H4 (cell line): ENCODE measurements at regions not wholly inside any gene's neighbourhood (a gene's known extent, or its start where the extent isn't known, plus 50 kb on each side); places are given as distances from the start of the nearest gene placed in this dataset.

ENCODE experiments used
- DNase-seq: peaks from one replicate; pipeline ENCODE4 v3.0.0-alpha.2; 2015; ENCODE audit warnings: low spot score

- no peak for DNase-seq
These were observed 594.5 kb downstream of the ARAP2 start for GRCh38 chr4:35649778-35650177.

- DNase-seq = no peak
These were observed 592.1 kb downstream of the ARAP2 start for GRCh38 chr4:35652197-35652596.

DNA sequence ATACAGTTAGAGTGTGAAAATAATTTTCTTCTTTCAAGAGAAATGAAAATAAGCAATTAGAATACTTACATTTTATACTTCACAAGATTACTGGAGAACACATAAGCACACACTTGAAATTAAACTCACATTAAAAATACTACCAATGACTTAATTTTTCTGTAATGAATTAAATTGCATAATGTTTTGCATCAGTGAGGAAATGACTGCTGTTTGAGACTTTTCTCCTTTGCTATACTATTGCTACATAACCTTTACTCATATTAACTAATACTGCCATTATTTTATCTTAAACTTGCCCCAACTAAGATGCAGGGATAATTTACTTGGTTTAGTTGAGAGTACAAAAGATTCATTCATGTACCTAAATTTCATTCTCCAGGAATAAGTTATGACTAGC is 590.9 kb downstream of the ARAP2 start:
- DNase-seq = no peak

- no peak for DNase-seq
These were observed 571.2 kb downstream of the ARAP2 start for GRCh38 chr4:35673137-35673536.

- no peak for DNase-seq
These were observed 559.6 kb downstream of the ARAP2 start for GRCh38 chr4:35684755-35685154.

- DNase-seq = no peak
These were observed 554.4 kb downstream of the ARAP2 start for GRCh38 chr4:35689870-35690269.

- no peak for DNase-seq
These were observed 554.0 kb downstream of the ARAP2 start for GRCh38 chr4:35690271-35690670.

DNA sequence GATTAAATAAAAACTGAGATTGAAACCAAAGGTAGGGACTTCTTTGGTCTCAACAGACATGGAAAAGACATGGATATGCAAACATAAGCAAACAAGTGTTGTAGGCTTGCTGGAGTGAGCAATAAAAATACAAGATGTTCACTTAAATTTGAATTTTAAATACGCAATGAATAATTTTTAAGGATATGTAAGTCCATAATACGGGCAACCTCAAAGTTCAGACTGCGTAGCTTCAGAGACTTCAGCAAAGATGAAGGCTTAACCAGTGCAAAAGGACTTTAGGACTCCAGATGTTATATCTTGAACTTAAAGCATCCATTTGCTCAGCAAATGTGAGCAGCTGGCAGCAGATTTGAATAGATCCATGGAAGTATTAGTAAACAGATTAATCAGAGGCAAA is 549.3 kb downstream of the ARAP2 start:
- DNase-seq = no peak

- DNase-seq = no peak
These were observed 548.9 kb downstream of the ARAP2 start for GRCh38 chr4:35695421-35695820.

DNA sequence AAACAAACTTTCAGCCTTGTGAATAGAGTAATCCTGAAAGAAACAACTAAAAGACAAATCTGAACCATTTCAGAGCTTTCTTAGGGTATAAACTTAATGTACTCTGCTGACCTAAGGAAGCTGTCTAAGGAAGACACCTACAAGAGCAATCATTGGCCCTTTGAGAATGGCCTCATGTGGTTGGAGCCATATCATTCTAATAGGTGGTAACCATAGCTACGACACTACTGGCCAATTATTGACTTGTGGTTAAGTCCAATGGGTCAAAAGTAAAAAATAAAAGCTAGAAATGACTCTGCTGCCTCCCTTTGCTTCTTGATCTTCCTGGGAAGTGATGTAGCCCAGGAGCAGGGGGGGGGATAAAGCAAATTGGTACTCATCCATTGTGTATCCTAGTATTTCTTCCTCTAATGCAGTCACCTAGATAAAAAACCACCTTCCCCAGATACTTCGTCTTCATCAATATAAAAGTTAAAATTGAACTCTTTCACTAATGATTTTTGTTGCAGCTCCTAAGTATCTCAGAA is 547.0 kb downstream of the ARAP2 start:
- no peak for DNase-seq

GRCh38 chr4:35700663-35701062 is 543.7 kb downstream of the ARAP2 start:
- DNase-seq = no peak

GRCh38 chr4:35709080-35709479 is 535.2 kb downstream of the ARAP2 start:
- DNase-seq = no peak

DNA sequence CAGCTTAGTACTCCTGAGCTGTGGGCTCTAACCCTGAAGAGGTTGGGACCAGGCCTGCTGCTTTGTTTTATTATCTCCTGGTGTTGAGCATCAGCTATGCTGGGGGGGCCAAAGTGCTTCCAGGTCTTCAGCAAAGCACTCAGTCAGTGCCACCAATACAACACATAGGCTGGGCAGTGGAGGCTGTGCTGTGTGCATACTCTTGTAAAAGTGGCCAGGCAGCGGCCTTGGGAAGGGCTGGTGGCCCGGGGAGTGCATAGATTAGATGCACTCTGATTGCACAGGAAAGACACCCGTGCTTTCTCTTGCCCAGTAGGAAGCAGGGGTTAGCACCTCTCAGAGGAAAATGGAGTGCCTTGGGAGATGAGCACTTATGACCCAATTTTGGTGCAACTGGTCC is 534.0 kb downstream of the ARAP2 start:
- no peak for DNase-seq

DNA sequence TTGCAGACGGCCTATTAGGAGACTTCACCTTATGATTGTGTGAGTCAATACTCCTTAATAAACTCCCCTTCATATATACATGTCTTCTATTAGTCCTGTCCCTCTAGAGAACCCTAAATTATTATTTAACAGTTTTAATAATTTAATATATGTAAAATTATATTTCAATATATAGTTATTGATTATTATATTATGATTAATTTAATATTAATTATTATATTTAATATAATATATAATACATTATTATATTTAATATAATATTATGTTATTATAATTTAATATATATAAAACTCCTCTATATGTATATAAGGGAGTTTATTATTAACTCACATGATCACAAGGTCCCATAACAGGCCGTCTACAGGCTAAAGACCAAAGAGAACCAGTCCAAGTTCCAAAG is 533.2 kb downstream of the ARAP2 start:
- no peak for DNase-seq

DNA sequence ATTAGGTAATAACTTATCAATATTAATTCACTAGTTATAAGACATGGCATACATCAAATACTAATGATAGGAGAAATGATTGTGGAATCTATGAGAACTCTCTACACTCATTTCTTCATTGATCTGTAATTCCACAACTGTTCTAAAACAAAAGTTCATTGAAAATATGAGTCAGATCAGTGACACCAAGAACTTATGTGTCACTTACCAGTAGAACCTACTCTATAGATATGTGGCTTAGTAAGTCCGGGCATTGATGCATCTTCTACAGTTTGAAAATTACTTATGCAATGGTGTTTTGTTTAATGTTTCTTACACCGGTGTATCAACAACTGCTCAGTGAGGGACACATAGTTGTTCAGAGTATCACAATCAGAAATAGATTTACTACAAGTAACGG is 520.3 kb downstream of the ARAP2 start:
- DNase-seq = no peak

- no peak for DNase-seq
These were observed 519.2 kb downstream of the ARAP2 start for GRCh38 chr4:35725131-35725530.

- no peak for DNase-seq
These were observed 513.9 kb downstream of the ARAP2 start for GRCh38 chr4:35730414-35730813.

DNA sequence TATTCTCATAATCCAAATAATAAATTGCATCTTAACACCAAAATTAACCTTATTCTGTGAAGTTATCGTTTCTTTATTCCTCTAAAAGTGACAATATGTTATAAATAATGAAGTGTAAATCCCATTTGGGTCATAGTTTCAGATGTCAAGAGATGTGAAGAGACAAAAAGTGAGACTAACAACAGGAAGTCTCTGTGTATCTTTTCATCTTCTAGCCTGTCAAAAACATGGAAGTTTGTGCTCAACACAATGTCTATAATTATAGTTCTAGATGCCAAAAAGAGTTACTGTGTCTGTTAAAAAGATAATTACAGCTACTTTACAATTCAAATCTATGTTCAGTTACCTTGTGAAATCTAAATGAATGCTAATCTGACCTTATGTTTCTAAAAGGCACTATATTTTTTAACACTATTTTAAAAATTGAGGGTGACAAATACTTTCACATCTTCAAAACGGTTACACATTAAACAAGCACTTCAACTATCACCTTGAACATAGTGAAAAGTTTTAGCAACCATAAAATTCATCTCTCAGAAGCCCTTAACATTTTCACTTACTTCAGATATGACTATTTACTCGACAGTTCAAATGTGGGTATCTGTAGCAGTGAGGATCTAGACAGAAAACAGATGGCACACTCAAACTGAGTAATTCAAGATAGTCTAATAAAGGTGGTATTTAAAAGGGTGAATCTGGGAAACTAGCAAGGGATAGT is 509.8 kb downstream of the ARAP2 start:
- DNase-seq = no peak

DNA sequence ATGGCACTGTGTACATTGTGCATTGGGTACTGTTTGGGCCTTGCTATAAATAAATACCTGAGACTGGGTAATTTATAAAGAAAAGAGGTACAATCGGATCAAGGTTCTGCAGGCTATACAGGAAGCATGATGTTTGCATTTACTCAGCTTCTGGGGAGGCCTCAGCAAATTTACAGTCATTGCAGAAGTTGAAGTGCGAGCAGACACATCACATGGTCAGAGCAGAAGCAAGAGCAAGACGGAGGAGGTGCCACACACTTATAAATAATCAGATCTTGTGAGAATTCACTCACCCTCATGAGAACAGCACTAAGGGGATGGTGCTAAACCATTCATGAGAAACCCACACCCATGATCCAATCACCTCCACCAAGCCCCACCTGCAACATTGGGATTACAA is 505.0 kb downstream of the ARAP2 start:
- DNase-seq = no peak

GRCh38 chr4:35754047-35754446 is 490.3 kb downstream of the ARAP2 start:
- DNase-seq = no peak

- DNase-seq = no peak
These were observed 486.5 kb downstream of the ARAP2 start for GRCh38 chr4:35757836-35758235.

GRCh38 chr4:35760807-35761206 is 483.5 kb downstream of the ARAP2 start:
- DNase-seq = no peak

DNA sequence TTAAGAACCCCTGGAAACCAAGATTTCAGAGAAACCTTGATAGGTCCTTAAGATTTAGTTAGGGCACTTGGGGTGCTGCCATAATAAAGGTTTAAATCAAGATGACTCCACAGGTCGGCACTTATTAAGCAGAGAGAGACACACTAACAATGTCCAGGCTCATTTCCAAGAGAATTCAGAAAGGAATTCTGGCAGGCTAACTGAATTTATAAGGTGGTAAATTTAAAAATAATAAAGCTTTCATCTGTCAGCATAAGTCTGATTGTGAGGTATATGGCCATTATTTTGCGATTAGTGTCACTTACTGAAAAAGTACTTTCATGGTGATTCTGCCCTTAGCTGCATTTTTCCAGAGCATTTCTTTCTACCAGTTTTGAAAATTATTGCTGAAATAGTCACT is 472.7 kb downstream of the ARAP2 start:
- DNase-seq = no peak

DNA sequence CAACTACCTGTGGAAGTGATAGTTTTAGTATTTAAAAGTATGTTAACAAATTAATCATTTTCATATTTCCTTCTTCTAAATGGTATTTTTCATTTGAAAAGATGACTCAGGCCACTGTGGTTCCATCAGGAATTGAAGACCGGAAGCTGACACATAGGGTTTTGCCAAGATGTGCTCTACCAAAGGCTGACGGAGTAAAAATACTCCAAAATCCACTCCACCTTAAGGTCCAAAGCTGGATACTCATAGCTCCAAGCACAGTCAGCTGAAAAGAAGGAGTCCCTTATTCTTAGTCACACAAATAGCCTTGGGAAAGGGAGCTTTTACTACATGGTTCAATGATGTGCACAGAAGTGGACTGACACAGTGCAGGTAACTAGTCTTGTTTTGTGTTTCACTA is 472.0 kb downstream of the ARAP2 start:
- no peak for DNase-seq
